Ammon's horn (tissue), 1 donor: ENCODE measurements at regions not wholly inside any gene's neighbourhood (a gene's known extent, or its start where the extent isn't known, plus 50 kb on each side); places are given as distances from the start of the nearest gene placed in this dataset.

Experiments
- DNase-seq: peaks from one replicate; pipeline ENCODE4 v3.0.0-alpha.2; 2016; ENCODE audit warnings: low spot score

- no peak for DNase-seq
Observed at GRCh38 chr2:181305301-181306123, 151.7 kb upstream of the ITGA4 start.

- DNase-seq = no peak
Observed at GRCh38 chr2:181306785-181307184, 150.4 kb upstream of the ITGA4 start.

- DNase-seq = no peak
Observed at GRCh38 chr2:181307203-181307991, 149.8 kb upstream of the ITGA4 start.

- DNase-seq = no peak
Observed at GRCh38 chr2:181308766-181309515, 148.2 kb upstream of the ITGA4 start.

- no peak for DNase-seq
Observed at GRCh38 chr2:181309586-181309985, 147.6 kb upstream of the ITGA4 start.

GRCh38 chr2:181310967-181311366 is 146.2 kb upstream of the ITGA4 start:
- DNase-seq = no peak

GRCh38 chr2:181311837-181312236 is 145.3 kb upstream of the ITGA4 start:
- no peak for DNase-seq

- no peak for DNase-seq
Observed at GRCh38 chr2:181312515-181312927, 144.7 kb upstream of the ITGA4 start.

- DNase-seq = no peak
Observed at GRCh38 chr2:181313845-181314244, 143.3 kb upstream of the ITGA4 start.

- no peak for DNase-seq
Observed at GRCh38 chr2:181314551-181314950, 142.6 kb upstream of the ITGA4 start.

- DNase-seq = no peak
Observed at GRCh38 chr2:181317511-181317910, 139.7 kb upstream of the ITGA4 start.

- DNase-seq = no peak
Observed at GRCh38 chr2:181318504-181319280, 138.5 kb upstream of the ITGA4 start.

- DNase-seq = no peak
Observed at GRCh38 chr2:181319286-181319685, 137.9 kb upstream of the ITGA4 start.

- no peak for DNase-seq
Observed at GRCh38 chr2:181320638-181321037, 136.5 kb upstream of the ITGA4 start.

- no peak for DNase-seq
Observed at GRCh38 chr2:181324912-181325311, 132.3 kb upstream of the ITGA4 start.

GRCh38 chr2:181326661-181327060 is 130.5 kb upstream of the ITGA4 start:
- DNase-seq = no peak

- DNase-seq = no peak
Observed at GRCh38 chr2:181330286-181330685, 126.9 kb upstream of the ITGA4 start.

GRCh38 chr2:181332044-181332605 is 125.1 kb upstream of the ITGA4 start:
- DNase-seq = no peak

- DNase-seq = no peak
Observed at GRCh38 chr2:181334158-181334826, 122.9 kb upstream of the ITGA4 start.

- DNase-seq = no peak
Observed at GRCh38 chr2:181340891-181341290, 116.3 kb upstream of the ITGA4 start.
